HG03196 (cell line): ENCODE measurements at regions not wholly inside any gene's neighbourhood (a gene's known extent, or its start where the extent isn't known, plus 50 kb on each side); places are given as distances from the start of the nearest gene placed in this dataset.
"Not testable (repeated sequence)": the region's sequence is repeated elsewhere in the genome, so short reads cannot be mapped to it uniquely, and the experiment has no call there.

Source experiments
- ATAC-seq: cut with Tn5 transposase; IDR thresholded peaks from one replicate; pipeline ENCODE4 v1.9.1; 2021; ENCODE audit not compliant: unreplicated experiment

GRCh38 chr5:100043475-100043874, 491.7 kb upstream of the FAM174A start:
- ATAC-seq: no peak

- no peak for ATAC-seq
Measured at GRCh38 chr5:100026606-100027005, 508.6 kb upstream of the FAM174A start.

DNA sequence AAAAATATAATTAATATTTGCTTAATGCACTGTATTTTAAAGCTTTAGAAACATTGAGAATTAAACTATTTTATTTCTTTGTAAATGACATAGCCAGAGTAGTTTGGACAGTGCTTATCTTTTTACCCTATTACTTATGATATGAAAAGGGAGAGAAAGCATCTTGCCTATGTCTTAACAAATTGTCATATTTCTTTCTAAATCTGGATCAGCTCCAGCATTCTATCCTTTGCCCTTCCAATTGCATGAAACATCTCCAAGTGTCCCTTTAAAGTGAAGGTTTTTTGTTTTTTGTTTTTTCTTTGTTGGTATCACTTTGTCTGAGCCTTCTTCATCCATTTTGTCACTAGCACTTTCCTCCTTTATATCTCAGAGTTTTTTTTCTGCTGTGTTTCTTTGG, 511.6 kb upstream of the FAM174A start:
- ATAC-seq: no peak

GRCh38 chr5:100017520-100018262, 517.5 kb upstream of the FAM174A start:
- no peak for ATAC-seq

- ATAC-seq: not testable (repeated sequence)
Measured at GRCh38 chr5:100013305-100013704, 521.9 kb upstream of the FAM174A start.

GRCh38 chr5:100011160-100011559, 524.0 kb upstream of the FAM174A start:
- not testable (repeated sequence) for ATAC-seq

DNA sequence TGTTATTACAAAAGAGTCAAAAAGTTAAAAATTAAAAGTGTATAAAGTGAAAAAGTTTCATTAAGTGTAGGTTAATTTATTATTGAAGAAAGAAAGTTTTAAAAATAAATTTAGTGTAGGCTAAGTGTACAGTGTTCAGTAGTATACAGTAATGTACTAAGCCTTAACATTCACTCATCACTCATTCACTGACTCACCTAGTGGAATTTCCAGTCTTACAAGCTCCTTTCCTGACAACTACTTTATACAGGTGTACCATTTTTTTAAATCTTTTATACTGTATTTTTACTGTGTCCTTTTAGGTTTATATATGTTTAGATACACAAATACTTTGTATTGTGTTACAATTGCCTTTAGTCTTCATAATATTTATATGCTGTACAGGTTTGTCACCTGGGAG, 530.2 kb upstream of the FAM174A start:
- no peak for ATAC-seq

DNA sequence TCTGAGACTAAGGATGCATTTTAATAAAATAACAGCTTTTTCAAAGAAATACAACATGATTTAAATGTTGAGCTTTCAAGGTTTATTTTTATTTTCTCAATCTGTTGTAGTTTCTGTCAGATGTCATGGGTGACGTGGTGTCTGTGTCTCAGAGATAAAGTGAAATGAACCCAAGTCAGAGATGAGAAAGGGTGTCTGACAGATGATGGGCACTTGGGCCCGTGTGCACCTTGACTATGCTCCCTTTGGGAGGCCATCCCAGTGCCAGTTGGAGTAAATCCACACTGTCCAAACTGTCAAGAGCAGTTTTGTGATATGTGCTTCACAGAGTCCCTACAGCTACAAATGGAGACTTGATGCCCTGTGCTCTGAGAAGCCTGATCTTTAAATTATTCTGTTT, 536.9 kb upstream of the FAM174A start:
- ATAC-seq: no peak

DNA sequence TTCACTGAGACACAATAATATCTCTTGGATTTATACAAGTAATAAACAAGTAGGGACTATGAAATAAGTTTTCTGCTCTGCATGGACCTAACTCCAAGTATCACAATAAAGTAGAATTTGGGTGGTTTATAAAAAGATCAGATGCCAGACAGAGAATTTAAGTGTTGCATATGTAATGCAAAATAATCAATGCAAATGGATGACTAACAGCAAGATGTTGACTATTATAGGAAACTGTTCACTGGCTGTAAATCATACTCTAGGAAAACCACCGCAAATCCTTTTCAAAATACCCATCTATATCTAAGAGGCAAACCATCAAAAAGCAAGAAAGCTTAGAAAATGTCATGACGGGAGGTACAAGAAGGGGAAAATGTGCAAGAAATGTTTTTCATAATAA, 539.8 kb upstream of the FAM174A start:
- ATAC-seq: no peak

GRCh38 chr5:99973779-99974178, 561.4 kb upstream of the FAM174A start:
- ATAC-seq: no peak

DNA sequence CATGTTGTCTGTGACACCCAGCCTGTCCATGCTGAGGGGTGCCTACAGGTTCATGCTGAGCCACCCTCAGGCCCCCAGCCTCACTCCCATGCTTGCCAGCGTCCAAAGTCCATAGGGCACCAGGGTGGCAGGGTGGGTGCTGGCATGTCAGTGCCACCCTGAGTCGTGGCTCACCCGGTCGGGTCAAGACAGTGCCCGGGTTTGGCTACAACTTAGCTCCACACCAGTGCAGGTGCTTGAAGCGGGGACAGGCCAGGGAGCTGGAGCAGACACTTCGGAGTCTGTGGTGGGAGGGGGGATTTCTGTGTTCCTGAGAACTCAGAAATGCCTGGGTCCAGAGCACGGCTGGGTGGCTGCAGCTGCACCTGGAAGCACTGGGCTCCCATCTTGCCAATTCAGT, 579.2 kb upstream of the FAM174A start:
- ATAC-seq: no peak

- no peak for ATAC-seq
Measured at GRCh38 chr5:99955006-99955405, 580.2 kb upstream of the FAM174A start.

DNA sequence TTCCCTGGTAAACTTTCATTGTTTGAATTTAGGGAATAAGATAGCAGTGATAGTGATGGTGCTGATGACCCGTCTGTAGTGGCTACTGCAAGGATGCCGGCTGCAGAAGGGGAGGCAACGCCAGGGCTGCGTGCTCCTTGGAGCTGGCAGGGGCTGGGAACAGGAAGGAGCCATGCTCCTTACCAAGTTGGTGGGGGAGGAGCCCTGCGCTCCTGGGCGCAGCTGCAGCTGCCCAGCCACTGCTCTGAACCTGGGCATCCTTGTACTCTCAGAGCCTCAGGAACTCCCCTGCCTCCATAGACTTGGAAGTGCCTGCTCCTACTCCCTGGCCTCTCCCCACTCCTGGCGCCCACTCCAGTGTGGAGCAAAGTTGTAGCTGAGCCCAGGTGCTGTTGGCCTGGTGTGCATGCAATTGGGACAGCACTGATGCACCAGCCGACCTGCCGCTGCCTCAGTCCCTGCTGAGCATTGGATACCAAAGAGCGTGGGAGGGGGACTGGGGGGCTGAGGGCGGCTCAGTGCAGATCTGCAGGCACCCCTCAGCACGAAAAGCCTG, 585.1 kb upstream of the FAM174A start:
- ATAC-seq: no peak

DNA sequence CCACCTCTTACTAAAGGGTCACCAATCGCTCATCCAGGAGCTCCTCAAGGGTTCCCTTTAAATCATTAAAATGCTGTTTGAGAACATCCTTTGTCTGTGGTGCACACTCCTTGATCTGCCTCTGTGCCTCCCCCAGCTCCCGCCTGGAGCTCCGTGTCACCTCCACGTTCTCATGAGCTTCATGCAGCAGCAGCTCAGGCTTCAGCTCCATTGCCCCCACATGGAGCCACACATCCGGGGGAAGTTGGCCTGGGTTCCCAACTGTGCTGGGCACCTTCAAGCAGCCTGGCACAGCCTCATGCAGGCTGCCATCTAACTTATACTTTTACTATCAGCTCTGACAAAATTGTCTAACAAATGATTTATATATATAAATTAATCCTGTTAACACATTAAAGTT, 585.8 kb upstream of the FAM174A start:
- ATAC-seq: no peak

DNA sequence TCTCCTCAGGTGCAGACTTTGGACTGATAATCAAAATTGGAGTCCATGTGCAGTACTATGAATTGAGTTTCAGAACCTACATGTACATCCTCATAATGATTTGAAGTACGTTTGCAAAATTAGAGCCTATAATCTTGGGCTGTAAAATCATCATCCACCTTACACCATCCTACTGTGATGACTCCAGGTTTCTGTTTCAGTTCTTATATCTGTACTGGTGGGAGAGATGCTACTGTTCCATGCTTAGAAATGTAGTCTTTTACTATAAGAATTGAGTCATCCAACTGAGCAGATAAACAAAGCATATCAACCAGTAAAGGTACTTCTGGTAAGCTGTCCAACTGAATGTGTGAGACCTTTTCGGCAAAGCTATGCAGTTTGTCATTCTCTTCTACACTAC, 586.3 kb upstream of the FAM174A start:
- no peak for ATAC-seq

DNA sequence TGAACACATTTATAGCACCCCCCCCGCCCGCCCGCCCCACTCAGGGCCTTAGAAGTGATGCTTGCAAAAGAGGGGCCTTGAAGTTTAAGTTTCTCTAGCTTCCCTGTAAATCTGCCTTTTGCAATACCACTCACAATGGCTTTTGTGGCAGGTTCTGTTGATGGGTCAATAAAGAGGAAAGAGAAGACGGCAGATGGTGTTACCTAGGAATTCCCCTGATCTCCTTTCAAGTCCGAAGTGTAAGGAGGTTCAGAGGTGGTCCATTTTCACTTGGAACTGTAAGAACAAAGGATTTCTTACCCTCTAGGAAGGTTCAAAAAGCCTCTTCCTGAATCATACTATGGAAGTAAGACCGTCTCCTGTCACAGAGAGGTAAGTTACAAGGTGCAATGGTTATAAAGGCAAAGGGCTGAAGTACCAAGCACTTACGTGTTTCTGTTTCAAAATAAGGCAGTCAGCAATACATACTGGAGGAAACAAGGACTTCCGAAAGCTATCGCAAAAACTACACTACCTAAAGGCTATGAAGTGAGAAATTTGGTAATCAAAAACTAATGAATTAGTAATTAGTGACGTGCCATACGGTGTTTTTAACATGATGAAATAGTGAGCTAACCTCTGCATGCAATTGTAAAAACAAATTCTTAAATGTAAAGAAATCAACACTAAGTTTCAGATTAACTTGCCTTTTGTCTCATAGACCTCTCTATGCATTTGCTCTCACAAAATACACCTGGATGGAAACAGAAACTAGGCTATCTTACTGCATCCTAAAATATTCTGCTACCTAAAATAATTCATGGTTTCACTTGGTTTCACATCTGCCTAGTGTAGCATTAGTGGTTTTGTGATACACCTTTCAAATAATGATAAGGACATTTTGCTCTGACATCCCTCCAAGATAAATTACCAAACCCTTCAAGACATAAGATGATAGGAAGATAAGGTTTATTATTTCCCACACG, 589.4 kb upstream of the FAM174A start:
- ATAC-seq: no peak

DNA sequence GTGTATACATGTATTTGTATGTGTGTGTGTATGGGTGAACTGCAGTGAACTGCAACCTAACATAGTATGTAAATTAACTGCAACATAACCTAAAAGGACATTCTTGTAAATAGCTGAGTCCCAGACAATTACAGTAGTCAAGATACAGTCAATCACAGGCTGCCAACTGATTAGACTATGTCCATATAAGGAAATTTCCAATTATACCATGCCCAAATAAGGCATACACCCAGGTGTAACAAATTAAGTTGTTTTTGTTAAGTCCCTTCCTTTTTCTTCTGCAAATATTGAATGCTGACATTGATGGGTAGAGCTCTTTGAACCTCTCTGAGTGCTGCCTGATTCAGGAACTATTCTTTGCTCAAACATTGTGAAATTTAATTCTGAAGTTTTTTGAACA, 594.6 kb upstream of the FAM174A start:
- ATAC-seq: no peak

DNA sequence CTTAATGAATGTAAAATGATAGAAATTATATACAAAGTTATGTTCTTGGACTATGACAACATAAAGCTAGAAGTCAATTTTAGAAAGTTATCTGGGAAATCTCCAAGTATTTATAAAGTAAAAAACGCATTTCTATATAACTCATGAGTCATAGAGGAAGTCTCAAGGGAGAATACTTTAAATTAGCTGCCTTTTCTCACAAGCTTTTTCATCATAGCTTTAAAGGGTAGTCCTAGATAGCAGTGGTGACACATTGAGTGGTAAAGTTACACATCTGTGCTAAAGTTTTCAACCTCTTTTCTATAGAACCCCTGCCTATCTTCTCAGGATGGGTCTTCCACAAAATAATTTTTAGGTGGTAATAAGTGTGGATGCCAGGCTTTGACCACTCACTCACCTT, 598.3 kb upstream of the FAM174A start:
- no peak for ATAC-seq

GRCh38 chr5:99929806-99930135, 605.4 kb upstream of the FAM174A start:
- no peak for ATAC-seq

- ATAC-seq: no peak
Measured at GRCh38 chr5:99929067-99929805, 605.9 kb upstream of the FAM174A start.

DNA sequence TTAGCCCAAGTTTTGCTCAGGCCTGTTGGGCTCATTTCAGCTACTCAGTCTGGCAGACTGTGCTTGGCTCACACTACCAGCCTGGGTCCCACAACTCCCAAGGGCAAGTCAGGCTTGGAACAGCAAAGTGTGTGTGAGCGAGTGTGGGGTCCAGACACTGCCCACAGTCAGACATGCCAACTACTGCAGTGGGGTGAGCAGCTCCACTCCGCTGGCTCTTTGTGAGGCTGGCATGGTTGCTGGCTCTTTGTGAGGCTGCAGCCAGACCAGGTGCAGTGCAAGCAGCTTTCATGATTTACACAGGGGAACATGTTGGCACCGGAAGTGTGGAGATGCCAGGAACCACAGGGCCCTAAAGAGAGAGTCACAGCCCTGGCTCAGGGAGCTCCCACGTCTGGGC, 606.7 kb upstream of the FAM174A start:
- no peak for ATAC-seq
